A673 (cell line): ENCODE measurements at regions not wholly inside any gene's neighbourhood (a gene's known extent, or its start where the extent isn't known, plus 50 kb on each side); places are given as distances from the start of the nearest gene placed in this dataset.

Experiments
- CTCF ChIP-seq: fragments of 300-800, 200-600 bp; sonication (generic); conservative IDR thresholded peaks from 2 replicates; pipeline ENCODE4 v1.5.1; 2017; ENCODE audit warnings: low read depth, mild to moderate bottlenecking, antibody characterized with exemption, low read length, moderate library complexity, mixed read lengths
- EZH2 ChIP-seq: fragments of 200-600 bp; sonication (generic); IDR thresholded peaks from 2 replicates; pipeline ENCODE4 v1.6.1; 2017; ENCODE audit warnings: borderline replicate concordance, low read depth, mild to moderate bottlenecking, mixed read lengths, antibody characterized with exemption, low read length; ENCODE audit not compliant: poor library complexity, severe bottlenecking

DNA sequence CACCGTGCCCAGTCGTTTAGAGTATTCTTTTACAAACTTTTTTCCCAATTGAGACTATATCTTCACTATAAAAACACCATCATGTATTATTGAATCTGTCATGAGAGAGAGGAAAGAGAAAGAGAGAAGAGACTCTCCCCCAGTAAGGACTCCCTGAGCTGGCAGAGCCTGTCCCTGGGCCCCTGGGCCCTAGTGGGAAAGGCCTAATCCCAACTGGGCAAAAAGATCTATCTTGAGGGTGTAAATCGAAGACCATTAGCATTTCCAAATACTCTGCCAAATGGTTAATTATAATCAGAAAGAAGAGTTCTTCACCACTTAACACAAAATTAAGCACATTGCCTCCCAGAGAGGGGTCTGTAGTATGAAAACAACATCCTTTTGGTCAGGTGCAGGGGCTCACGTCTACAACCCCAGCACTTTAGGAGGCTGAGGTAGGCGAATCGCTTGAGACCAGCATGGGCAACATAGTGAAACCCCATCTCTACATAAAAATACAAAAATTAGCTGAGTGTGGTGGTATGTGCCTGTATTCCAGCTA, 108.2 kb downstream of the SKIDA1 start:
- TF ChIP-seq CTCF (no peak), EZH2 (no peak)
